HG03039 (cell line): ENCODE measurements at regions not wholly inside any gene's neighbourhood (a gene's known extent, or its start where the extent isn't known, plus 50 kb on each side); places are given as distances from the start of the nearest gene placed in this dataset.

Experiments
- ATAC-seq: cut with Tn5 transposase; IDR thresholded peaks from one replicate; pipeline ENCODE4 v1.9.1; 2021; ENCODE audit warnings: mild to moderate bottlenecking, moderate library complexity; ENCODE audit not compliant: unreplicated experiment

GRCh38 chr4:13892739-13893105, 265.2 kb upstream of the BOD1L1 start:
- no peak for ATAC-seq

- no peak for ATAC-seq
Observed at GRCh38 chr4:13893211-13893610, 265.7 kb upstream of the BOD1L1 start.

GRCh38 chr4:13893987-13894386, 266.5 kb upstream of the BOD1L1 start:
- no peak for ATAC-seq

GRCh38 chr4:13900780-13901179, 273.3 kb upstream of the BOD1L1 start:
- no peak for ATAC-seq

- no peak for ATAC-seq
Observed at GRCh38 chr4:13902146-13902545, 274.6 kb upstream of the BOD1L1 start.

GRCh38 chr4:13903061-13903460, 275.5 kb upstream of the BOD1L1 start:
- ATAC-seq: no peak

GRCh38 chr4:13903901-13904300, 276.4 kb upstream of the BOD1L1 start:
- no peak for ATAC-seq

- no peak for ATAC-seq
Observed at GRCh38 chr4:13905543-13905942, 278.0 kb upstream of the BOD1L1 start.

- no peak for ATAC-seq
Observed at GRCh38 chr4:13906727-13907126, 279.2 kb upstream of the BOD1L1 start.

- no peak for ATAC-seq
Observed at GRCh38 chr4:13907255-13907751, 279.8 kb upstream of the BOD1L1 start.

GRCh38 chr4:13908455-13908854, 280.9 kb upstream of the BOD1L1 start:
- ATAC-seq: no peak

GRCh38 chr4:13910556-13910955, 283.0 kb upstream of the BOD1L1 start:
- no peak for ATAC-seq

GRCh38 chr4:13911256-13911655, 283.7 kb upstream of the BOD1L1 start:
- no peak for ATAC-seq

GRCh38 chr4:13912436-13912925, 285.0 kb upstream of the BOD1L1 start:
- no peak for ATAC-seq

- no peak for ATAC-seq
Observed at GRCh38 chr4:13912966-13913365, 285.4 kb upstream of the BOD1L1 start.

- no peak for ATAC-seq
Observed at GRCh38 chr4:13917015-13917414, 289.5 kb upstream of the BOD1L1 start.

- no peak for ATAC-seq
Observed at GRCh38 chr4:13918110-13918509, 290.6 kb upstream of the BOD1L1 start.

- ATAC-seq: no peak
Observed at GRCh38 chr4:13918991-13919441, 291.5 kb upstream of the BOD1L1 start.

GRCh38 chr4:13920111-13920875, 292.8 kb upstream of the BOD1L1 start:
- no peak for ATAC-seq

- no peak for ATAC-seq
Observed at GRCh38 chr4:13920901-13921300, 293.4 kb upstream of the BOD1L1 start.

- ATAC-seq: no peak
Observed at GRCh38 chr4:13921805-13922204, 294.3 kb upstream of the BOD1L1 start.

GRCh38 chr4:13922459-13922858, 294.9 kb upstream of the BOD1L1 start:
- ATAC-seq: no peak
